ENCODE measurements at regions not wholly inside any gene's neighbourhood (a gene's known extent, or its start where the extent isn't known, plus 50 kb on each side); places are given as distances from the start of the nearest gene placed in this dataset.

DNA sequence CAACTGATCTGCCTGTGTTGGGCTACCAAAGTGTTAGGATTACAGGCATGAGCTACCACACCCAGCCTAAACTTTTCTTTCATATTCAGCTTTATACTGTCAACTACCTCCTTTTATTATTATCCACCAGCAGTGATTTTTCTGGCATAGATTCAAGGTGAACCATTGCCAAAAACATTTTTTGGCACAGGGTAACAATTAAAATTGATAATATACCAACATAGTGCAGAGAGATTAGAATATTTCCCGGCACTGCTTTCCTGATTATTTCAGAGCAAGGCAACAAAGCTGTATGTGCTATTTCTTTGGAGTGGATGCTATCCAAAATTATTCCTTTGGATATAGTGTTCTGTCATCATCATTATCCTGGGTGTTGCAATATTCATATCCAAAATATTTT lies 781.6 kb upstream of the SOX9 start (continued):
- TF ChIP-seq, protein P1, sequence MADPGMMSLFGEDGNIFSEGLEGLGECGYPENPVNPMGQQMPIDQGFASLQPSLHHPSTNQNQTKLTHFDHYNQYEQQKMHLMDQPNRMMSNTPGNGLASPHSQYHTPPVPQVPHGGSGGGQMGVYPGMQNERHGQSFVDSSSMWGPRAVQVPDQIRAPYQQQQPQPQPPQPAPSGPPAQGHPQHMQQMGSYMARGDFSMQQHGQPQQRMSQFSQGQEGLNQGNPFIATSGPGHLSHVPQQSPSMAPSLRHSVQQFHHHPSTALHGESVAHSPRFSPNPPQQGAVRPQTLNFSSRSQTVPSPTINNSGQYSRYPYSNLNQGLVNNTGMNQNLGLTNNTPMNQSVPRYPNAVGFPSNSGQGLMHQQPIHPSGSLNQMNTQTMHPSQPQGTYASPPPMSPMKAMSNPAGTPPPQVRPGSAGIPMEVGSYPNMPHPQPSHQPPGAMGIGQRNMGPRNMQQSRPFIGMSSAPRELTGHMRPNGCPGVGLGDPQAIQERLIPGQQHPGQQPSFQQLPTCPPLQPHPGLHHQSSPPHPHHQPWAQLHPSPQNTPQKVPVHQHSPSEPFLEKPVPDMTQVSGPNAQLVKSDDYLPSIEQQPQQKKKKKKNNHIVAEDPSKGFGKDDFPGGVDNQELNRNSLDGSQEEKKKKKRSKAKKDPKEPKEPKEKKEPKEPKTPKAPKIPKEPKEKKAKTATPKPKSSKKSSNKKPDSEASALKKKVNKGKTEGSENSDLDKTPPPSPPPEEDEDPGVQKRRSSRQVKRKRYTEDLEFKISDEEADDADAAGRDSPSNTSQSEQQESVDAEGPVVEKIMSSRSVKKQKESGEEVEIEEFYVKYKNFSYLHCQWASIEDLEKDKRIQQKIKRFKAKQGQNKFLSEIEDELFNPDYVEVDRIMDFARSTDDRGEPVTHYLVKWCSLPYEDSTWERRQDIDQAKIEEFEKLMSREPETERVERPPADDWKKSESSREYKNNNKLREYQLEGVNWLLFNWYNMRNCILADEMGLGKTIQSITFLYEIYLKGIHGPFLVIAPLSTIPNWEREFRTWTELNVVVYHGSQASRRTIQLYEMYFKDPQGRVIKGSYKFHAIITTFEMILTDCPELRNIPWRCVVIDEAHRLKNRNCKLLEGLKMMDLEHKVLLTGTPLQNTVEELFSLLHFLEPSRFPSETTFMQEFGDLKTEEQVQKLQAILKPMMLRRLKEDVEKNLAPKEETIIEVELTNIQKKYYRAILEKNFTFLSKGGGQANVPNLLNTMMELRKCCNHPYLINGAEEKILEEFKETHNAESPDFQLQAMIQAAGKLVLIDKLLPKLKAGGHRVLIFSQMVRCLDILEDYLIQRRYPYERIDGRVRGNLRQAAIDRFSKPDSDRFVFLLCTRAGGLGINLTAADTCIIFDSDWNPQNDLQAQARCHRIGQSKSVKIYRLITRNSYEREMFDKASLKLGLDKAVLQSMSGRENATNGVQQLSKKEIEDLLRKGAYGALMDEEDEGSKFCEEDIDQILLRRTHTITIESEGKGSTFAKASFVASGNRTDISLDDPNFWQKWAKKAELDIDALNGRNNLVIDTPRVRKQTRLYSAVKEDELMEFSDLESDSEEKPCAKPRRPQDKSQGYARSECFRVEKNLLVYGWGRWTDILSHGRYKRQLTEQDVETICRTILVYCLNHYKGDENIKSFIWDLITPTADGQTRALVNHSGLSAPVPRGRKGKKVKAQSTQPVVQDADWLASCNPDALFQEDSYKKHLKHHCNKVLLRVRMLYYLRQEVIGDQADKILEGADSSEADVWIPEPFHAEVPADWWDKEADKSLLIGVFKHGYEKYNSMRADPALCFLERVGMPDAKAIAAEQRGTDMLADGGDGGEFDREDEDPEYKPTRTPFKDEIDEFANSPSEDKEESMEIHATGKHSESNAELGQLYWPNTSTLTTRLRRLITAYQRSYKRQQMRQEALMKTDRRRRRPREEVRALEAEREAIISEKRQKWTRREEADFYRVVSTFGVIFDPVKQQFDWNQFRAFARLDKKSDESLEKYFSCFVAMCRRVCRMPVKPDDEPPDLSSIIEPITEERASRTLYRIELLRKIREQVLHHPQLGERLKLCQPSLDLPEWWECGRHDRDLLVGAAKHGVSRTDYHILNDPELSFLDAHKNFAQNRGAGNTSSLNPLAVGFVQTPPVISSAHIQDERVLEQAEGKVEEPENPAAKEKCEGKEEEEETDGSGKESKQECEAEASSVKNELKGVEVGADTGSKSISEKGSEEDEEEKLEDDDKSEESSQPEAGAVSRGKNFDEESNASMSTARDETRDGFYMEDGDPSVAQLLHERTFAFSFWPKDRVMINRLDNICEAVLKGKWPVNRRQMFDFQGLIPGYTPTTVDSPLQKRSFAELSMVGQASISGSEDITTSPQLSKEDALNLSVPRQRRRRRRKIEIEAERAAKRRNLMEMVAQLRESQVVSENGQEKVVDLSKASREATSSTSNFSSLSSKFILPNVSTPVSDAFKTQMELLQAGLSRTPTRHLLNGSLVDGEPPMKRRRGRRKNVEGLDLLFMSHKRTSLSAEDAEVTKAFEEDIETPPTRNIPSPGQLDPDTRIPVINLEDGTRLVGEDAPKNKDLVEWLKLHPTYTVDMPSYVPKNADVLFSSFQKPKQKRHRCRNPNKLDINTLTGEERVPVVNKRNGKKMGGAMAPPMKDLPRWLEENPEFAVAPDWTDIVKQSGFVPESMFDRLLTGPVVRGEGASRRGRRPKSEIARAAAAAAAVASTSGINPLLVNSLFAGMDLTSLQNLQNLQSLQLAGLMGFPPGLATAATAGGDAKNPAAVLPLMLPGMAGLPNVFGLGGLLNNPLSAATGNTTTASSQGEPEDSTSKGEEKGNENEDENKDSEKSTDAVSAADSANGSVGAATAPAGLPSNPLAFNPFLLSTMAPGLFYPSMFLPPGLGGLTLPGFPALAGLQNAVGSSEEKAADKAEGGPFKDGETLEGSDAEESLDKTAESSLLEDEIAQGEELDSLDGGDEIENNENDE (IDR thresholded peaks at IDR 0.05; ENCODE audit: insufficient replicate concordance, low read length) = no peak
- TF ChIP-seq KDM4A (IDR thresholded peaks at IDR 0.05; ENCODE audit: low read depth, low read length, severe bottlenecking) (no peak), SP1 (IDR thresholded peaks at IDR 0.05; ENCODE audit: low read depth, low read length) (no peak), SUZ12 (IDR thresholded peaks at IDR 0.05; ENCODE audit: low read length) (no peak), SRF (IDR thresholded peaks at IDR 0.05; ENCODE audit: low read depth, low read length) (no peak), EGR1 (IDR thresholded peaks at IDR 0.05; ENCODE audit: borderline replicate concordance, low read depth, low read length) (no peak), SIN3A (conservative IDR thresholded peaks at IDR 0.05 in 1 of 2, IDR thresholded peaks at IDR 0.05 in 1 of 2; ENCODE audit: low read depth in 1 of 2, low read length in 2 of 2) (no peak)
